ENCODE measurements at regions not wholly inside any gene's neighbourhood (a gene's known extent, or its start where the extent isn't known, plus 50 kb on each side); places are given as distances from the start of the nearest gene placed in this dataset.
"Not testable (repeated sequence)": the region's sequence is repeated elsewhere in the genome, so short reads cannot be mapped to it uniquely, and the experiment has no call there.

DNA sequence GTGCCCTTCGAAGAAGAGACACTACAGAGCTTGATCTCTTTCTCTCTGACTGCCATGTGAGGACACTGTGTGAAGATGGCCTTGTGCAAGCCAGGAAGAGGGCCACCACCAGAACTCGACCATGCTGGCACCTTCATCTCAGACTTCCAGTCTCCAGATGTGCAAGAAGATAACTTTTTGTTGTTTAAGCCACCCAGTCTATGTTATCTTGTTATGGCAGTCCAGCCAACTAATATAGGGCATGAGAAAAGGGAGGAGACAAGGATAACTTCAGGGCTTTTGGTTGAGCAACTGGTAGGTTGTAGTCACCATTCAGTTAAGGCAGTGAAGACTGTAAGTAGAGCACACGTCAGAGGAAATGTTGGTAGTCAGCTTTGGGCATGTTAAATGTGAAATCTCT is 515.5 kb downstream of the CSNK1G3 start:
- no peak for DNase-seq (ENCODE audit: low spot score)

DNA sequence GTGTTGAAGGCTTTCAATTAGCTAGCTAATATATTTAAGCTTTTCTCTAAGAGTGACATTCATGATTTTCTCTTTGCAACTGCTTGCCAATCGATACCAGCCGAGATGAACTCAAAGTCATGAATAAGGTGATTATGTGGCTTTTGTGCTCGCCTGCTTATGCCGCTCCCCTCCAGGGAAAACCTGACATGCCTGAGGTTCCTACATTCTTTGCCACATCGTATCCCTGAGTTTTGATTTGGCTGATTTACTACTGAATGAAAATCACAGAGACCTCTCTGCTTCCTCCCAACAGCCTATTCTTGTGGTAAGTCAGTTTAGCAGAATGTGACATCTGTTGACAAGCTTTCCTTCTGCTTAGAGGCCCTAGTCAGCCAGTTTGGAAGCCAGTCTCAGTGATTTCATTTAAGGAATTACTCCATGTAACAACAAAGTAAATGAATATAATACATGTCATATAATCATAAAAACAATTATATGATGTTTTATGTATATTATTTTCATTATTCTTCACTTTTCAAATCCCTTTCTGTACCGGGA is 513.4 kb downstream of the CSNK1G3 start:
- DNase-seq (ENCODE audit: low spot score), result no peak

DNA sequence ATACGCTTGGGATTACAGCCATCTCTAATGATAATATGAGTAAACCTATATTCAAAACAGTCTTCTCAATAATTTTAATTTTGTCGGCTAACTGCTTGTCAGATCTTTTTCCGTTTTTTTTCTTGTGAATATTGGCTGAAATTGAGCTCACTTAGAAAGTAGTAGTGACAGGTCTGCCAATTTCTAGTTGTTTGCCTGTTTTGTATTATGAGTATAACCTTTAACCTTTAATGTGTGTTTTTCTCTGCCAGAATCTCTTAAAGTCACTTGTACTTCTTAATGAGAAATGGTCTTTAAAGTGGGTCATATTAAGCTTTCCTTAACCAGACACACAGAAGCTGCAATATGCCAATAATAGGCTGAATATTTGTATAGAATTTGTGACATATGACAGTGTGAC is 511.0 kb downstream of the CSNK1G3 start:
- DNase-seq (ENCODE audit: low spot score), result no peak

DNA sequence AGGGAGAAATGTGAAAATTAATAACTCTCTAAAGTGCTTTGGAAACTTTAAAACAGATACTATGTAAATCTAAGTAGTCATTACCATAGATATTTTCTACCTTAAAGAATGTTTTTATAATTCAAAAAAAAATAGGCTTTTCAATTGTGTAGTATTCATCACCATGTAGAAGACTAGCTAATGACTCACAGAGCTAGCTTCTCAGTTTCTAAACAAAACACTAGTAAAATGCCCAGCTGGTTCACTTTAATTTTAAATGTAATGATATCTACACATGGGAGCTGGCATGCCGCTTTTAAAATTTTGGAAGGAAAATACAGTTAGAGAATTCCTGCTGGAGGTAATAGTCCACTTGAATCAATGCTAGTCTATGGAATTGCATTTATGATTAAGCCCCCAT is 509.8 kb downstream of the CSNK1G3 start:
- no peak for DNase-seq (ENCODE audit: low spot score)

DNA sequence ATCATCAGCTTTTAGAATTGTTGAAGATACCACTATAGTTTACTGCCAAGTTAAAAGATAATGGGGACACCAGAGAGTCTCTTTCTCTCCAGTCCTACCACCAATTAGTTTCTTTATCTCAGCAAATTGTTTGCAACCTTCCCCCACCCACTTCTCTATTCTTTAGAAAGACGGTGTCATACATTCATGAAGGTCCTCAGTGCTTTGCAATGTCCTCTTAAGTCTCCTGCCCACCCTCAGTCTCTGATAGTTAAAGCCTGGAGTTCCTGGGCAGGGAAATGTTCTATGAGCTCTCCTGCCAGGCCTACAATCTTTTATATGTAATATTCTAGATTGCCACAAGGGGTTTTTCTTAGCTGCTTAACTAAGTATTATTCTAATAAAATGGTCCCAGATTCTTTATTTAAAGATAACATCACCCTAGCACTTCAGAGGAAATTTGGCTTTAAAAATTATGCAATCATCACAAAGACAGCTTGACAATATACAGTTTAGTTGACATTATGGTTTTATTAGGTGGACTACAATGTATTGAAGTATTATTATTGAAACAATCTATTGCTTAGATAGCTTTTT is 509.2 kb downstream of the CSNK1G3 start:
- no peak for DNase-seq (ENCODE audit: low spot score)

DNA sequence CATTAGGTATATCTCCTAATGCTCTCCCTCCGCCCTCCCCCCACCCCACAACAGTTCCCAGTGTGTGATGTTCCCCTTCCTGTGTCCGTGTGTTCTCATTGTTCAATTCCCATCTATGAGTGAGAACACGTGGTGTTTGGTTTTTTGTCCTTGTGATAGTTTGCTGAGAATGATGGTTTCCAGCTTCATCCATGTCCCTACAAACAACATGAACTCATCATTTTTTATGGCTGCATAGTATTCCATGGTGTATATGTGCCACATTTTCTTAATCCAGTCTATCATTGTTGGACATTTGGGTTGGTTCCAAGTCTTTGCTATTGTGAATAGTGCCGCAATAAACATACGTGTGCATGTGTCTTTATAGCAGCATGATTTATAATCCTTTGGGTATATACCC is 505.3 kb downstream of the CSNK1G3 start:
- DNase-seq (ENCODE audit: low spot score), result not testable (repeated sequence)

DNA sequence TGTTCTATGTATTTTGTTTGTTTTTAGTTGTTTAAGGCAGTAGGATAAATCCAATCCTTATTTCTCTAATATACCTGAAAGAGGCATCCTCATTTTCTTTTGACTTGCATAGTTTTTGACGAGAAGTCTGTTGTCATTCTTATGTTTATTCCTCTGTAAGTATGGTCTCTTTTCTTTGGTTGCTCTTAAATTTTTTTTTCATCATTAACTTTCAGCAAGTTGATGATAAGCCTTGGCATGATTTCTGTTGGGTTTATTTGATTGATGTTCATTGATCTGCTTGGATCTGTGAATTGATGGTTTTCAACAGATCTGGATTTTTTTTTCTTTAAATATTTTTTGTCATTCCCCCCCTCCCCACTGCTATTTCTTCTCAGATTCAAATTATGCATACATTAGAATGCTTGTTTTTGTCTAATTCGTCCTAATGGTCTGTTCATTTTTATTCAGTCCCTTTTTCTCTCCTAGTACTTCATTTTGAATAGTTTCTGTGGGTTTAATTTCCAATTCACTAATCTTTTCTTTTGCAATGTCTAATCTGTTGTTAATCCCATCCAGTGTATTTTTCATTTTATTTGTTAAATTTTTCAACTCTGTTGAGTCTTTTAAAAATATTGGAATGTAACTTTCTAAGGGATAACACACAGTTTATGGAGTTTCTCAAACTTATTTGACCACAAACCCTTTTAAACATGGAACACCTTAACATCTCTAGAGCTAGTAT is 495.9 kb downstream of the CSNK1G3 start:
- no peak for DNase-seq (ENCODE audit: low spot score)

DNA sequence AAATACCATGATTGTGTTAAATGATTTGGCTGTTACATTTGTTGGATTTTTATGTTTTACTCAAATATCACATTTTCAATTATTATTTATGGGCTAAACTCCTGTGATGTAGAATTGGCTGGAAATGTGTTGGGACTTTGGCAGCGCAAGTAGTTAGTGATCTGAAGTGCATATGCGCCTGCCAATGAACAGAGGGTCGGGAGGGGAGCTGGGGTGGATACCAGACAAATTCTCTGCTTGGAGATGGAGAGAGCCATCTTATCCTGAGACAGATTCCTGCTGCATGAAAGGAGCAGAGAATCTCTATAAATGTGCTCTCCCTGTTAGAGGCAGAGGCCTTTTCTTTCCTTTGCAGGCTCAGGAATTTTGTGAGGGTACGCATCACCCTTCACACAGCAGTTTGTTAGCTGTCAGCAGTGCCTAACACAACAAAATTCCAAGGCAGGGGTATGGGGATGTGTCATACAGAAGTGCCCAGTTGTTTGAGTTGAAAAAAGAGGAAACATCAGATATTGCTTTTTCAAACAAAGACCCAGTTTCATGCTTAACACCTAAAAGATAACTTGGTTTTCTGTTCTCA is 489.1 kb downstream of the CSNK1G3 start:
- no peak for DNase-seq (ENCODE audit: low spot score)

DNA sequence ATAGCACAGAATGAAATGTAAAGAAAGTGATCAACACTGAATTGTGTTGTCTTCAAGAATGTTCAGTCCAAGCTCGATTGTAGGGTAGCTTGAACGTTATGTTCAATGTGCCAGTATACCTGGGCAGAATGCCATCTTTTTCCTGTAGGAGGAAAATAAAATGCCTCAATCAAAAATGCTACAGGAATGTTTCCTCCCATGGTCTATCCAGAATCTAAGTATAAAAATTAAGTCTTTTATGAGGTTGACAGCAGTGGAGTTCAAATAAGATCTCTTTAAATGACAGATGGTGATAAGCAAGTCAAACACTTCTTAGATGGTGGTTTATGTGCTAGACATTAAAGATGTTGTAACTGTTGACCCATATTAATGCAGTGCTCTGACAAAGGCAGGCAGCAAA is 488.6 kb downstream of the CSNK1G3 start:
- DNase-seq (ENCODE audit: low spot score), result no peak

DNA sequence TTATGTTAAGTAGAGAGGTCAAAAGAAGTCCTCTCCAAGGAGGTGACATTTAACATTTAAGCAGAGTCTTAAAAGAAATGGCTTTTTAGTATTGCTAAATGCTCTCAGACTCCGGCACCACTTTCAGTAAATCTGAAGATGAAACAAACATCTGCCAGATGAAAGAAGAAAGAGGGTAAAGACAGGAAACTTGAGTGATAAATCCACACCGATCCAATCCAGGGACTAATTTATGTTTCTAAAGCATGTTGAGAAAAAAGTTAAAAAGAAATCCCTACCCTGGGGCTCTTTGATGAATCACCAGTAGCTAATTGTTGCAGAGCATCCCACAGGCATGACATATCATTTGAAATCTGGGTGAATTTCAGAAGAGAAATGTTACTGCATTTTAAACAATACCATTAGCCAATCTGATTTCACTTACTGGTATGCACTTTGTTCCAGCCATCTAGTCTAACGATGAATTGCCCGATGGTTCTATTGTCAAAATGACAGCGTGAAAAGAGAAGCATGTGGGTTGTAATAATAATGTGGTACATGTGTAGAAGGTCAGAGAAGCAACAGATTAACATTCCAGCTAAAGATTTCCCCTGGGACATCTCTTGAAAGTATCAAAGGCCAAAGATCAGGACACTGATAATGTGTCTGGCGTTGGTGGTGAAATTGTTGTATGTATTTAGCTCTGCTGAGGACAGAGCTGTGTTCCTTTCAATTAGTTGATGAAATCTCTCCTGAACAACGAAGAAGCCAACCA is 485.7 kb downstream of the CSNK1G3 start:
- peak; percentile 70 for DNase-seq (ENCODE audit: low spot score)

DNA sequence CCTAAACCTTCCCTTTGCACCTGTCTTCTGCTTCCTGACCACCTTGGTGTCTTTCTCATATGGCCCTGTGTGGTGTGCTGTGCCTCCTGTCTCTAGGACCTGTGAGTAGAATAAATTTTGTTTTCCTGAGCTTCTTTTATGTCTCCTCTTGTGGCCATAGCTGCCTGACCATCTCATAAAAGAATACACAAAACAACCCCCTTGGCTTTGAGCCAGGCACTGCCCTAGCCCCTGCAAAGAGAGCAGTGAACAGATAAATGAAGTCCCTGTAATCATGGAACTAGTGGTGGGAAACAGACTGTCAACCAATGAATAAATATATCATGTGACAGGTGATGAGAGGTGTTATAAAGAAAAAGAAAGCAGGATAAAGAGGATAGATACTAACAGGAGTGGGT is 485.1 kb downstream of the CSNK1G3 start:
- DNase-seq (ENCODE audit: low spot score), result no peak

DNA sequence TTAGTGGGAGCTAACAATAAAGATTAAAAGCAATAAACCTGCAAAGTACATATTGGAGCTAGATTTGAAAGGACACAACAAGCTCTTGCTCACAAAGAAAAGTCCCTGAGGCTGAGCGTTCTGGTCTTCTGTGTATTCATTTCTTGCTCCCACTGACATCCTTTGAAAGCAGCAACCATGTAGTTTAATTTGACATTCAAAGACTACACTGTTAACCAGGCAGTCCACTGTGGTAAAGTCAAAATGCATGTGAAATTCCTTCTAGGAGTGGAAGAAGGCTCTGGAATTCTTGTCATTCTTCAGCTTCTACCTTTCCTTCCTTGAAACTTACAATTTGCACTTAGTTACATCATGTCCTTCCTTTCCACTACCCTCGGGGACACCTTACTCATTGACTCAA is 480.7 kb downstream of the CSNK1G3 start:
- DNase-seq (ENCODE audit: low spot score), result no peak

DNA sequence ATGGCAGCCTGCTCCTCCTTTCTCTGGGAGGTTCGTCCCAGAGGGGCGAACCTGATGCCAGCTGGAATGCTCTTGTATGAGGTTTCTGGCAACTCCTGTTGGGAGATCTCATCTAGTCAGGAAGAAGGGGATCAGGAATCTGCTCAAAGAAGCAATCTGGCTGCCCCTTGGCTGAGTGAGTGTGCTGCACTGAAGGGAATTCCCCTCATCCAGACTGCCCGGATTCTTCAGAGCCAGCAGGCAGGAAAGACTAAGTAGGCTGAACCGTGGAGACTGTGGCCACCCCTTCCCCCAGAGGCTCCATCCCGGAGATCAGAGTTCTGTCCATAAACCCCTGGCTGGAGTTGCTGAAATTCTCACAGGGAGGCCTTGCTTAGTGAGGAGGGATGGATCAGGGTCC is 476.0 kb downstream of the CSNK1G3 start:
- DNase-seq (ENCODE audit: low spot score), result no peak

DNA sequence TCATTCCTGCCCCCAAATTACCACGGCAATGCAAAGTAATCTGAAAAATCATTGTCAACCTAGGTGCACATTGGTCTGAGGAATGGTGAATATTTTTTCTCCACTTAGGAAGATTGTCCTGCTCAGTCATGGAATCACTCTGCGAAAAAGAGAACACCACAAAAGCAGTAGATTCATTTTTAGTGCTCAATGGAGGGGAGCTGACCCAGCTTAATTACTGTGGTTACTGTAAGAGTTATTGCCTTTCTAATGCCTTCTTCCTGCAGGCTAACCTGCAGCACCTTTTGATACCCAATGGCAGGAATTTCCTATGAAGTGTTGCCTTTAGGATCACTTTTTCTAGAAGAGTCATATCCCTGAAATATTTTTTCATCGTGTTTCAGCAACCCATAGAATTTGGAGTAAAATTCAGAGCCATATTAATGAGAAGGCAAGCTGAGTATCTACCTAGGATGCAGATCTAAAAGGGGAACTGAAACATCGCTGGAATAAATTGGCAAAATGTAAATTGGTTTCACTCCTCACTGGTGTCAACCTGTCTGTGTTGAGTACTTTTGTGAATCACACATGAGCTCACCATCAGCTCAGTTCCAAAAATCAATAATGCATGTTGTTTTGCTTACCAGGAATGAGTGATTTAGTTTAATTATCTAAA is 464.5 kb downstream of the CSNK1G3 start:
- DNase-seq (ENCODE audit: low spot score), result no peak

DNA sequence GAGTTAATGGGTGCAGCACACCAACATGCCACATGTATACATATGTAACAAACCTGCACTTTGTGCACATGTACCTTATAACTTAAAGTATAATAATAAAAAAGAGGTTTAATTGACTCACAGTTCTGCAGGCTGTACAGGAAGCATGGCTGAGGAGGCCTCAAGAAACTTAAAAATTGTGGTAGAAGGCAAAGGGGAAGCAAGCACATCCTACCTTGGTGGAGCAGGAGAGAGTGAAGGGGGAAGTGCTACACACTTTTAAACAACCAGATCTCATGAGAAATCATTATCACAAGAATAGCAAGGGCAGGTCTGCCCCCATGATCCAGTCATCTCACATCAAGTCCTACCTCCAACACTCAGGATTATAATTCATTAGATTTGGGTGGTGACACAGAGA is 463.5 kb downstream of the CSNK1G3 start:
- DNase-seq (ENCODE audit: low spot score), result not testable (repeated sequence)

DNA sequence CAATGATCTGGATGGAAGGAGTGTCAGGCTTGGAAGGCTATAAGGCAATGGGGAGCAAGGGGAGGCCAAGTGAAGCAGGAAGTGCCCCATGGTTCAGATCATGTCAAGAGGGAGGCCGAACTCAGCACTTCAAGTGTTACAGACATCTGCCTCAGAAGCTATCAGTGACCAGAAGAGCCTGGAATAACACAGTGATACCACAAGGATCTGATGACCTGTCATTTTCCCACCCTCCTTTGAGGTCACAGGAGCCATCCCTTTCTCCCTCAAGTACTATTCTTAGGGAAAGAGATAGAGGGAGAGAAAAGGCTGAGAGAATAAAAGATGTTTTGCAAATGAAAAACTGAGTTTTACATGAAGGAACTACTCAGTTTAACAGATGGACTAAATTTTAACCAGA is 454.8 kb downstream of the CSNK1G3 start:
- DNase-seq (ENCODE audit: low spot score), result no peak

DNA sequence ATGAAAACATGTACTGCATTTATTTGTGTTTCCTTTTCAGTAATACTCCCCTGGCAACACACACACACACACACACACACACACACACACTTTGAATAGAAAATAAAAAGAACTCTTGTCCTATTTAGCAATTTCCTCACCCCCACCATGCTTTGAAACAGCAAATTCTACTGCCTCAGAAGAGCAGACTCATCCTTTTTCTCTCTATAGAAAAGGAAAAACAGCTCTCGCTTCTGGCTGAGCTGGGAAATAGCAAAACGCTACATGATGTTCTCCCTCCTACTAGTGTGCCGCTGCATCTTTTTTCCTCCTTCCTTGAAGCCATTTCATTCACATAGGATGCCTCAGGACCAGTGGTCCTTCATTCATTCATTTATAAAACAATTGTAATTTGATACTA is 453.6 kb downstream of the CSNK1G3 start:
- DNase-seq (ENCODE audit: low spot score), result no peak

DNA sequence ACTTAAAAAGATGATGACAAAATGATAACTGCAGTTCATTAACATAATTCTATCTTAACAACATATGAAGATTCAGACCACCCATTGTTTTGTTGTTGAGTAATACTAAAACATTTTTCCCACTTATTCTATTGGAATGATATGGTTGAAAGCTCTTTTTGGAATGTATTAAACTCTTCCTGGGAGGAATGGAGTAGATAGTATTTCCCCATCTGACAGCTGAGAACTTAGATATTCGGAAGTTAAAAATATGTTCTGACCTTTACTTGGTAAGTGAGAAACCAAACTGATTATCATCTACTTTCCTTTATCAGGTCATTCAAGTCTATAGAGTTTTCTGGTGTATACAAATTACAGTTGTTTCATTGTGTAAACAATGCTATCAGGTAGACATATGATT is 452.9 kb downstream of the CSNK1G3 start:
- no peak for DNase-seq (ENCODE audit: low spot score)

DNA sequence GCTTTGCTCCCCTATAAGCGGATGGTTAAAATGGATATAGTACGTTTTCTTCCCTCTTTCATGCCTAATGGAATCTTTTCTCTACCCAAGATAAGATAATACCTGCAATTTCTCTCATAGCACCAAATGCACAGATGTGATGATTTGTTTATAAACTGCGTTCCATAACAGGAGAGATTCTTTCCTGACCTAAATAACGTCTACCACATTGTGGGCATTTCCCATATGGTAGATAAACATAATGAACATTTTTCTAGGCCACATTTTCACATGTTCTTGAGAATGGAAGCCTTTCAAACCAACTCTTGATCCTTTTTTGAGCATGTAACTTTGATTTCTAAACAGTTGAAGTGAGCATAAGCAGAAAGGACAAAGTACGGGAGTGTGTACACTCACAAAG is 448.5 kb downstream of the CSNK1G3 start:
- DNase-seq (ENCODE audit: low spot score), result no peak

DNA sequence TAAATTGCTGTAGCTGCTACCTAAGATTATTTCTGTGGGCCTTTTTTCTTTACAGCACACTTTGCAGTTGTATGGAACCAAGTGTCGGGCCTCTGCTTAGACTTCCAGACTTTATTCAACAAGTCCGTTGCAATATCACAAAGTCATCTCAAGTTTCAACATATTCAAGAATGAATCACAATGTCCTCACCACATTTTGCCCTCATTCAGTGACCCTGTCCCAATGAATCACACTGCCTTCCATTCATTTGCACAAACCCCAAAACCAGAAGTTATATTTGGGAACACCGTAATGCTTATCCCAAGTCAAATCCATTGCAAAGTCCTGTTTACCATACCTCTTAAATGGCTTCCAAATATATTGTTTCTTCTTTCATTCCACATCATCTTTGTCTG is 439.6 kb downstream of the CSNK1G3 start:
- DNase-seq (ENCODE audit: low spot score), result peak; percentile 83

DNA sequence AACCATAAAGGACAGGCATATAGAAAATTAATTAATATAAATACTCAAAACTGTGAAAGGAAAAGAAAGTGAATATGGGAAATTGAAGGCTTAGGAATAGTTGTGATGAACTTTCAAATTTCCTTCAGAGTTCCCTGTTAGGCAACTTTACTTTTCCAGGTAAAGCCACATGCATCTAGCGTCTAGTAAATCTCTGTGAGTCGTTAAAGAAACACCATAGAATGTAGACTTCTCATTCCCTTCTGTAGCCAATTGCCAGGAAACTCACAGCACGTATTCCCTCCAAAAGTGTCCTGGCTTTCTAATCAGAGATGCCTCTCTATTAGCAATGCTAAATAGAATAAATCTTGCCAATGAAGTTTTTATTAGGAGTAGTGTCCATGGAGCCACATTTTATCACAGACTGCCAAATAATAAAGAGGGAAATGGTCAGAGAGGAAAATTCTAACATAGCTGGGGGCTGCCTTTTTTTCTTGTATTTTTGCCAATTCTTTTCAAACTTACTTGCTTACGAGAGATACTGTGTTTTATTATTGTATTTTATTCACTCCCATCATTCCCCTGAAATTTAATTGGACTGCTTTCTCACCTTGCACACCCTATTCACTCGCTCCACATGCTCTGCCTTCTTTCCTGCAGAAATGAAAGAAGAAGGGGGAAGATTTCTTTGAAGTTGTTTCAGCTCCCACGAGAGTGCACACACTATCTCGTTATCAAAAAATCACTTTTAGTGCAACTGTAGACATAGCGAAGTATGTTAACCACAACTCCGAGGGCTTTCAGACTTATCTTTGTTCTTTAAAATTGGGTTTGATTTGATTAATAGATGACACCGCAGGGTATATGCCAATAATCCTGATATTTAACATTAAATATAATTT is 439.0 kb downstream of the CSNK1G3 start:
- no peak for DNase-seq (ENCODE audit: low spot score)
